ENCODE measurements at regions not wholly inside any gene's neighbourhood (a gene's known extent, or its start where the extent isn't known, plus 50 kb on each side); places are given as distances from the start of the nearest gene placed in this dataset.

- Histone ChIP-seq H2AFZ (ENCODE audit: insufficient read depth, low read depth, low read length, poor library complexity, severe bottlenecking) (no peak overlapping the region), H3K4me1 (ENCODE audit: control insufficient read depth in 1 of 2, insufficient read depth in 2 of 2, low read length in 2 of 2) (no peaks in the 10 kb centered on the region), H3K9ac (ENCODE audit: insufficient read depth, low read length, poor library complexity, severe bottlenecking) (no peak overlapping the region), H3K27me3 (ENCODE audit: control insufficient read depth in 2 of 2, insufficient read depth in 2 of 2, low read length in 2 of 2) (no peaks in the 10 kb centered on the region), H3K4me2 (replicated peaks; ENCODE audit: extremely low read depth, low read length, poor library complexity, severe bottlenecking) (no peak overlapping the region), H4K20me1 (ENCODE audit: insufficient read depth, low read length) (no peaks in the 10 kb centered on the region), H3K4me3 (replicated peaks in 1 of 3; ENCODE audit: low read depth in 2 of 3, low read length in 3 of 3) (no peak overlapping the region), H3K27ac (ENCODE audit: low read depth in 1 of 2, low read length in 2 of 2) (no peak overlapping the region), H3K9me3 (replicated peaks in 1 of 2; ENCODE audit: control insufficient read depth in 1 of 2, insufficient read depth in 1 of 2, low read length in 2 of 2) (peaks cover 0 to 4% of the 10 kb centered on the region in 2 donors), H3K36me3 (replicated peaks in 1 of 2; ENCODE audit: control insufficient read depth in 1 of 2, insufficient read depth in 2 of 2, low read length in 2 of 2) (no peaks in the 10 kb centered on the region), H3K79me2 (ENCODE audit: insufficient read depth, low read length) (no peaks in the 10 kb centered on the region)
- H3K36me3 Mint-ChIP-seq, result no peaks in the 10 kb centered on the region
- peaks cover 1 to 2% (median 2%) of the 10 kb centered on the region in 3 donors for H3K27me3 Mint-ChIP-seq (ENCODE audit: low read depth in 3 of 3)
- H3K27ac Mint-ChIP-seq, result no peak overlapping the region
- H3K9me3 Mint-ChIP-seq, result peaks cover 0 to 15% (median 8%) of the 10 kb centered on the region in 7 donors
- WGBS (ENCODE audit: insufficient coverage), result 100% methylated on average over 1 of the region's 5 CpGs
- H3K4me1 Mint-ChIP-seq, result no peaks in the 10 kb centered on the region
- TF ChIP-seq CTCF (IDR thresholded peaks at IDR 0.05), result no peak
- intact Hi-C loops (cut with micrococcal nuclease), result no loop called here
- no peak for DNase-seq
- H3K4me3 Mint-ChIP-seq, result no peak overlapping the region
These were observed 412.7 kb downstream of the STK39 start for GRCh38 chr2:167834707-167835106.

- peaks cover 0 to 4% of the 10 kb centered on the region in 2 donors for H3K9me3 ChIP-seq (replicated peaks in 1 of 2; ENCODE audit: control insufficient read depth in 1 of 2, insufficient read depth in 1 of 2, low read length in 2 of 2)
- no peak overlapping the region for H3K27ac ChIP-seq (ENCODE audit: low read depth in 1 of 2, low read length in 2 of 2)
- H3K4me3 ChIP-seq (replicated peaks in 1 of 3; ENCODE audit: low read depth in 2 of 3, low read length in 3 of 3), result no peak overlapping the region
- intact Hi-C loops (cut with micrococcal nuclease), result no loop called here
- H3K36me3 ChIP-seq (replicated peaks in 1 of 2; ENCODE audit: control insufficient read depth in 1 of 2, insufficient read depth in 2 of 2, low read length in 2 of 2), result no peaks in the 10 kb centered on the region
- no peak overlapping the region for H3K9ac ChIP-seq (ENCODE audit: insufficient read depth, low read length, poor library complexity, severe bottlenecking)
- no peak overlapping the region for H3K4me2 ChIP-seq (replicated peaks; ENCODE audit: extremely low read depth, low read length, poor library complexity, severe bottlenecking)
- no peak for DNase-seq
- peaks cover 2 to 3% (median 2%) of the 10 kb centered on the region in 3 donors for H3K27me3 Mint-ChIP-seq (ENCODE audit: low read depth in 3 of 3)
- no peaks in the 10 kb centered on the region for H3K36me3 Mint-ChIP-seq
- H2AFZ ChIP-seq (ENCODE audit: insufficient read depth, low read depth, low read length, poor library complexity, severe bottlenecking), result no peak overlapping the region
- TF ChIP-seq CTCF (IDR thresholded peaks at IDR 0.05), result no peak
- no peak overlapping the region for H3K27ac Mint-ChIP-seq
- peaks cover 0 to 21% (median 13%) of the 10 kb centered on the region in 7 donors for H3K9me3 Mint-ChIP-seq
- no peaks in the 10 kb centered on the region for H3K79me2 ChIP-seq (ENCODE audit: insufficient read depth, low read length)
- H4K20me1 ChIP-seq (ENCODE audit: insufficient read depth, low read length), result no peaks in the 10 kb centered on the region
- H3K4me1 ChIP-seq (ENCODE audit: control insufficient read depth in 1 of 2, insufficient read depth in 2 of 2, low read length in 2 of 2), result no peaks in the 10 kb centered on the region
- H3K4me1 Mint-ChIP-seq, result no peaks in the 10 kb centered on the region
- WGBS (ENCODE audit: insufficient coverage), result no CpG with 5 or more reads among the region's 4 CpGs
- no peaks in the 10 kb centered on the region for H3K27me3 ChIP-seq (ENCODE audit: control insufficient read depth in 2 of 2, insufficient read depth in 2 of 2, low read length in 2 of 2)
- no peak overlapping the region for H3K4me3 Mint-ChIP-seq
These were observed 414.1 kb downstream of the STK39 start for GRCh38 chr2:167833294-167833693.

Data from CD14-positive monocyte (primary cell).